SK-N-SH (cell line): ENCODE measurements at regions not wholly inside any gene's neighbourhood (a gene's known extent, or its start where the extent isn't known, plus 50 kb on each side); places are given as distances from the start of the nearest gene placed in this dataset.

Experiments used
- CTCF ChIA-PET: fragments of 300-600, 350-600 bp; formaldehyde crosslinking; extraction: SDS; loops from one replicate; lab custom pipeline; 2021; lab: Yijun Ruan, JAX
- POLR2A ChIA-PET: fragments of 350-600 bp; sonication (Branson Sonifier 250); formaldehyde crosslinking; extraction: SDS; loops from one replicate; lab custom pipeline; 2020; ENCODE audit warnings: antibody characterized with exemption, inconsistent platforms; lab: Yijun Ruan, JAX
- DNase-seq: peaks from one replicate; pipeline ENCODE4 v3.0.0; 2012
- H2AFZ ChIP-seq: fragments of 200-600 bp; sonication (generic); 2 replicates; pipeline ENCODE4 v1.8.1; 2016; ENCODE audit warnings: antibody characterized with exemption, mild to moderate bottlenecking, low read depth
- H3F3A ChIP-seq: fragments of 200-600 bp; sonication (generic); replicated peaks from 2 replicates; pipeline ENCODE3; 2016; ENCODE audit warnings: antibody characterized with exemption, mild to moderate bottlenecking; ENCODE audit not compliant: insufficient read depth
- H3K27ac ChIP-seq, 2 experiments: fragments of 200-500 bp in 1 of 2; fragments of 200-600 bp in 1 of 2; sonication (Bioruptor generic) in 1 of 2; sonication (generic), shearing (Covaris generic) in 1 of 2; 2 replicates each; pipeline versions ENCODE4 v1.5.1 to v1.6.1; 2014 to 2016; ENCODE audit warnings: low read depth in 2 of 2, inconsistent platforms in 1 of 2, low read length in 1 of 2, mild to moderate bottlenecking in 1 of 2, mixed read lengths in 1 of 2
- H3K27me3 ChIP-seq: fragments of 200-600 bp; sonication (generic), shearing (Covaris generic); 2 replicates; pipeline ENCODE4 v1.6.1; 2016; ENCODE audit warnings: mixed run types; ENCODE audit not compliant: insufficient read depth
- H3K36me3 ChIP-seq, 2 experiments: fragments of 200-500 bp in 1 of 2; fragments of 200-600 bp in 1 of 2; sonication (Bioruptor generic) in 1 of 2; sonication (generic) in 1 of 2; replicated peaks in 1 of 2; 2 replicates each; pipeline versions ENCODE3 to v1.5.1; 2014 to 2016; ENCODE audit warnings: low read length in 1 of 2, mild to moderate bottlenecking in 1 of 2; ENCODE audit not compliant: insufficient read depth in 2 of 2, control insufficient read depth in 1 of 2
- H3K4me1 ChIP-seq, 2 experiments: fragments of 200-500 bp in 1 of 2; fragments of 200-600 bp in 1 of 2; sonication (Bioruptor generic) in 1 of 2; sonication (generic), shearing (Covaris generic) in 1 of 2; 2 replicates each; pipeline versions ENCODE4 v1.5.1 to v1.6.1; 2014 to 2016; ENCODE audit warnings: low read depth in 1 of 2, low read length in 1 of 2, mixed run types in 1 of 2; ENCODE audit not compliant: insufficient read depth in 2 of 2, control insufficient read depth in 1 of 2
- H3K4me2 ChIP-seq: fragments of 200-600 bp; sonication (generic), shearing (Covaris generic); 2 replicates; pipeline ENCODE4 v1.6.1; 2017; ENCODE audit warnings: mixed run types
- H3K4me3 ChIP-seq, 2 experiments: fragments of 200-500 bp in 1 of 2; fragments of 200-600 bp in 1 of 2; sonication (Bioruptor generic) in 1 of 2; sonication (generic), shearing (Covaris generic) in 1 of 2; 2 replicates each; pipeline versions ENCODE4 v1.5.1 to v1.8.1; 2014 to 2016; ENCODE audit warnings: low read depth in 2 of 2, inconsistent platforms in 1 of 2, low read length in 1 of 2, mild to moderate bottlenecking in 1 of 2, mixed read lengths in 1 of 2, moderate library complexity in 1 of 2
- H3K79me2 ChIP-seq: fragments of 200-600 bp; sonication (generic); 2 replicates; pipeline ENCODE4 v1.8.1; 2017; ENCODE audit warnings: mild to moderate bottlenecking; ENCODE audit not compliant: insufficient read depth
- H3K9ac ChIP-seq: fragments of 200-600 bp; sonication (generic); 2 replicates; pipeline ENCODE4 v1.6.1; 2017; ENCODE audit warnings: mixed run types
- H3K9me2 ChIP-seq: fragments of 200-600 bp; sonication (generic); 2 replicates; pipeline ENCODE4 v1.6.1; 2017; ENCODE audit warnings: mixed run types
- H3K9me3 ChIP-seq: fragments of 200-600 bp; sonication (generic); 2 replicates; pipeline ENCODE4 v1.6.1; 2017; ENCODE audit warnings: mixed run types, mild to moderate bottlenecking, moderate library complexity
- H4K20me1 ChIP-seq: fragments of 200-600 bp; sonication (generic); 2 replicates; pipeline ENCODE4 v1.6.1; 2017; ENCODE audit warnings: mild to moderate bottlenecking, mixed run types; ENCODE audit not compliant: insufficient read depth
- EZH2phosphoT487 ChIP-seq: fragments of 200-600 bp; sonication (generic); IDR thresholded peaks from 2 replicates; pipeline ENCODE4 v1.6.1; 2017; ENCODE audit warnings: low read depth, mixed run types, mild to moderate bottlenecking, antibody characterized with exemption, moderate library complexity, borderline replicate concordance
- FOSL2 ChIP-seq: IDR thresholded peaks from 2 replicates; pipeline ENCODE4 v1.4.0; 2012; ENCODE audit warnings: low read depth, mild to moderate bottlenecking, moderate library complexity, borderline replicate concordance
- GATA2 ChIP-seq: sonication (generic); formaldehyde crosslinking; IDR thresholded peaks from 2 replicates; pipeline ENCODE4 v1.5.0; 2020; ENCODE audit warnings: mild to moderate bottlenecking, missing genetic modification reagents
- MEF2A ChIP-seq: IDR thresholded peaks from 2 replicates; pipeline ENCODE4 v1.4.0; 2012; ENCODE audit warnings: low read depth, borderline replicate concordance
- PBX3 ChIP-seq: IDR thresholded peaks from 2 replicates; pipeline ENCODE4; 2012
- RFX5 ChIP-seq: IDR thresholded peaks from 2 replicates; pipeline ENCODE4 v1.6.1; 2012; ENCODE audit warnings: mild to moderate bottlenecking, improper control_type of control experiment, low read length
- SIN3A ChIP-seq: IDR thresholded peaks from 2 replicates; pipeline ENCODE4 v1.6.1; 2012; ENCODE audit warnings: low read depth, mild to moderate bottlenecking, low read length, moderate library complexity, borderline replicate concordance
- SMC3 ChIP-seq: IDR thresholded peaks from 2 replicates; pipeline ENCODE4 v1.6.1; 2012; ENCODE audit warnings: low read depth, low read length, improper control_type of control experiment
- TCF12 ChIP-seq: IDR thresholded peaks from 2 replicates; pipeline ENCODE4 v1.4.0; 2012
- TEAD4 ChIP-seq: IDR thresholded peaks from 2 replicates; pipeline ENCODE4 v1.4.0; 2012; ENCODE audit warnings: mild to moderate bottlenecking, borderline replicate concordance; ENCODE audit not compliant: insufficient read depth
- USF1 ChIP-seq: IDR thresholded peaks from 2 replicates; pipeline ENCODE4 v1.4.0; 2012; ENCODE audit warnings: low read depth, borderline replicate concordance
- WGBS: methylation state at CpG from one replicate; pipeline ENCODE4 v1.1.6; 2017; ENCODE audit warnings: low lambda C conversion rate; 5-methylcytosine and 5-hydroxymethylcytosine counted together
- TF ChIP-seq, protein P1 (sequence below): fragments of 150-350 bp; IDR thresholded peaks from 2 replicates; pipeline ENCODE4 v1.6.1; 2016; ENCODE audit warnings: mild to moderate bottlenecking, low read depth, low read length
- TF ChIP-seq, protein P2 (sequence below): IDR thresholded peaks from 2 replicates; pipeline ENCODE4 v1.4.0; 2012; ENCODE audit warnings: low read depth
- TF ChIP-seq, protein P3 (sequence below): IDR thresholded peaks from 2 replicates; pipeline ENCODE4 v1.6.1; 2012; ENCODE audit warnings: mild to moderate bottlenecking, low read depth, low read length, moderate library complexity

DNA sequence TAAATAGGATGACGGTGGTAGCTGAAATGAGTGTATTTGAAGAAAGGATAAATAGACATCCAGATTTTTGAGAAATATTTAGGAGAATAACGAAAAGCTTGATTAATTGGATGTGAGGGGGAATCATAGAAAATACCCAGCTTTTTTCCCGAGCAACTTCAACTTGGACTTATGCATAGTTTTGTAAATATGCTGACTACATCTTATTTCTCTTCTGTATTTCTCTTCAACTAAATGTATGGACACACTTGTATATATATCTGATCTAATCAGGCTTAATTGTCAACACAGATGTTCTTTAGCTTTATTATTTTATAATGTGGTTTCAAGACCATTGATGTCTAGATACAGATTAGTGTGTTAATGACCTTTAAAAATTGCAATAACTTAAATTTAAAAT, 685.0 kb downstream of the SLITRK1 start:
- H3K9me3 ChIP-seq, result no peaks in the 10 kb centered on the region
- H3K27me3 ChIP-seq, result no peaks in the 10 kb centered on the region
- no peak overlapping the region for H3K9ac ChIP-seq
- TF ChIP-seq SIN3A (no peak), FOSL2 (no peak), TEAD4 (no peak), EZH2phosphoT487 (no peak), MEF2A (no peak), RFX5 (no peak), PBX3 (no peak), TCF12 (no peak), GATA2 (CRISPR knock-in tag) (no peak), SMC3 (no peak), USF1 (no peak)
- TF ChIP-seq, protein P1, sequence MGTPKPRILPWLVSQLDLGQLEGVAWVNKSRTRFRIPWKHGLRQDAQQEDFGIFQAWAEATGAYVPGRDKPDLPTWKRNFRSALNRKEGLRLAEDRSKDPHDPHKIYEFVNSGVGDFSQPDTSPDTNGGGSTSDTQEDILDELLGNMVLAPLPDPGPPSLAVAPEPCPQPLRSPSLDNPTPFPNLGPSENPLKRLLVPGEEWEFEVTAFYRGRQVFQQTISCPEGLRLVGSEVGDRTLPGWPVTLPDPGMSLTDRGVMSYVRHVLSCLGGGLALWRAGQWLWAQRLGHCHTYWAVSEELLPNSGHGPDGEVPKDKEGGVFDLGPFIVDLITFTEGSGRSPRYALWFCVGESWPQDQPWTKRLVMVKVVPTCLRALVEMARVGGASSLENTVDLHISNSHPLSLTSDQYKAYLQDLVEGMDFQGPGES, result no peak
- TF ChIP-seq, protein P2, sequence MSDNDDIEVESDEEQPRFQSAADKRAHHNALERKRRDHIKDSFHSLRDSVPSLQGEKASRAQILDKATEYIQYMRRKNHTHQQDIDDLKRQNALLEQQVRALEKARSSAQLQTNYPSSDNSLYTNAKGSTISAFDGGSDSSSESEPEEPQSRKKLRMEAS, result no peak
- TF ChIP-seq, protein P3, sequence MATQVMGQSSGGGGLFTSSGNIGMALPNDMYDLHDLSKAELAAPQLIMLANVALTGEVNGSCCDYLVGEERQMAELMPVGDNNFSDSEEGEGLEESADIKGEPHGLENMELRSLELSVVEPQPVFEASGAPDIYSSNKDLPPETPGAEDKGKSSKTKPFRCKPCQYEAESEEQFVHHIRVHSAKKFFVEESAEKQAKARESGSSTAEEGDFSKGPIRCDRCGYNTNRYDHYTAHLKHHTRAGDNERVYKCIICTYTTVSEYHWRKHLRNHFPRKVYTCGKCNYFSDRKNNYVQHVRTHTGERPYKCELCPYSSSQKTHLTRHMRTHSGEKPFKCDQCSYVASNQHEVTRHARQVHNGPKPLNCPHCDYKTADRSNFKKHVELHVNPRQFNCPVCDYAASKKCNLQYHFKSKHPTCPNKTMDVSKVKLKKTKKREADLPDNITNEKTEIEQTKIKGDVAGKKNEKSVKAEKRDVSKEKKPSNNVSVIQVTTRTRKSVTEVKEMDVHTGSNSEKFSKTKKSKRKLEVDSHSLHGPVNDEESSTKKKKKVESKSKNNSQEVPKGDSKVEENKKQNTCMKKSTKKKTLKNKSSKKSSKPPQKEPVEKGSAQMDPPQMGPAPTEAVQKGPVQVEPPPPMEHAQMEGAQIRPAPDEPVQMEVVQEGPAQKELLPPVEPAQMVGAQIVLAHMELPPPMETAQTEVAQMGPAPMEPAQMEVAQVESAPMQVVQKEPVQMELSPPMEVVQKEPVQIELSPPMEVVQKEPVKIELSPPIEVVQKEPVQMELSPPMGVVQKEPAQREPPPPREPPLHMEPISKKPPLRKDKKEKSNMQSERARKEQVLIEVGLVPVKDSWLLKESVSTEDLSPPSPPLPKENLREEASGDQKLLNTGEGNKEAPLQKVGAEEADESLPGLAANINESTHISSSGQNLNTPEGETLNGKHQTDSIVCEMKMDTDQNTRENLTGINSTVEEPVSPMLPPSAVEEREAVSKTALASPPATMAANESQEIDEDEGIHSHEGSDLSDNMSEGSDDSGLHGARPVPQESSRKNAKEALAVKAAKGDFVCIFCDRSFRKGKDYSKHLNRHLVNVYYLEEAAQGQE, result no peak
- no peaks in the 10 kb centered on the region for H4K20me1 ChIP-seq
- no peak overlapping the region for H3K4me2 ChIP-seq
- no peaks in the 10 kb centered on the region for H3K36me3 ChIP-seq
- no peak overlapping the region for H3K4me3 ChIP-seq
- WGBS, result 16% methylated on average over 3 of the region's 3 CpGs
- CTCF ChIA-PET, result no interaction called here
- H3F3A ChIP-seq, result no peaks in the 10 kb centered on the region
- H3K4me1 ChIP-seq, result no peaks in the 10 kb centered on the region
- no peak overlapping the region for H3K27ac ChIP-seq
- no peaks in the 10 kb centered on the region for H3K9me2 ChIP-seq
- no peak overlapping the region for H2AFZ ChIP-seq
- H3K79me2 ChIP-seq, result no peaks in the 10 kb centered on the region
- POLR2A ChIA-PET, result no interaction called here
- no peak for DNase-seq
